ENCODE measurements at regions not wholly inside any gene's neighbourhood (a gene's known extent, or its start where the extent isn't known, plus 50 kb on each side); places are given as distances from the start of the nearest gene placed in this dataset.

- TF ChIP-seq, protein P1, sequence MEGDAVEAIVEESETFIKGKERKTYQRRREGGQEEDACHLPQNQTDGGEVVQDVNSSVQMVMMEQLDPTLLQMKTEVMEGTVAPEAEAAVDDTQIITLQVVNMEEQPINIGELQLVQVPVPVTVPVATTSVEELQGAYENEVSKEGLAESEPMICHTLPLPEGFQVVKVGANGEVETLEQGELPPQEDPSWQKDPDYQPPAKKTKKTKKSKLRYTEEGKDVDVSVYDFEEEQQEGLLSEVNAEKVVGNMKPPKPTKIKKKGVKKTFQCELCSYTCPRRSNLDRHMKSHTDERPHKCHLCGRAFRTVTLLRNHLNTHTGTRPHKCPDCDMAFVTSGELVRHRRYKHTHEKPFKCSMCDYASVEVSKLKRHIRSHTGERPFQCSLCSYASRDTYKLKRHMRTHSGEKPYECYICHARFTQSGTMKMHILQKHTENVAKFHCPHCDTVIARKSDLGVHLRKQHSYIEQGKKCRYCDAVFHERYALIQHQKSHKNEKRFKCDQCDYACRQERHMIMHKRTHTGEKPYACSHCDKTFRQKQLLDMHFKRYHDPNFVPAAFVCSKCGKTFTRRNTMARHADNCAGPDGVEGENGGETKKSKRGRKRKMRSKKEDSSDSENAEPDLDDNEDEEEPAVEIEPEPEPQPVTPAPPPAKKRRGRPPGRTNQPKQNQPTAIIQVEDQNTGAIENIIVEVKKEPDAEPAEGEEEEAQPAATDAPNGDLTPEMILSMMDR (IDR thresholded peaks at IDR 0.05; ENCODE audit: extremely low read depth in 1 of 2, insufficient read depth in 1 of 2, low read depth in 1 of 2, low read length in 2 of 2), result no peak
- TF ChIP-seq POLR2AphosphoS5 (IDR thresholded peaks at IDR 0.05; ENCODE audit: insufficient read depth, low read depth, low read length), result no peak
- TF ChIP-seq EZH2 (IDR thresholded peaks at IDR 0.05; ENCODE audit: borderline replicate concordance, low read depth, low read length, severe bottlenecking), result no peak
These were observed 60.9 kb downstream of the SIPA1L2 start for GRCh38 chr1:232568906-232569553.

Measured in endothelial cell of umbilical vein (primary cell).